HFFc6 (cell line): ENCODE measurements at regions not wholly inside any gene's neighbourhood (a gene's known extent, or its start where the extent isn't known, plus 50 kb on each side); places are given as distances from the start of the nearest gene placed in this dataset.

Source experiments
- DNase-seq: peaks from one replicate; pipeline ENCODE4 v3.0.0-alpha.2; 2018
- H3K27ac Mint-ChIP-seq: 2 replicates; pipeline ENCODE4 v1.8.0; 2020; ENCODE audit warnings: mild to moderate bottlenecking, mixed read lengths
- H3K27me3 Mint-ChIP-seq: 2 replicates; pipeline ENCODE4 v1.8.0; 2021; ENCODE audit warnings: mild to moderate bottlenecking, moderate library complexity, mixed read lengths; ENCODE audit not compliant: insufficient read depth
- H3K36me3 Mint-ChIP-seq: 2 replicates; pipeline ENCODE4 v1.8.0; 2021; ENCODE audit warnings: low read depth, mixed read lengths
- H3K4me1 Mint-ChIP-seq: 2 replicates; pipeline ENCODE4 v1.8.0; 2020; ENCODE audit warnings: low read depth, mixed read lengths
- H3K4me3 Mint-ChIP-seq: 2 replicates; pipeline ENCODE4 v1.8.0; 2020; ENCODE audit warnings: mild to moderate bottlenecking, moderate library complexity, mixed read lengths
- H3K9me3 Mint-ChIP-seq: 2 replicates; pipeline ENCODE4 v1.8.0; 2020; ENCODE audit warnings: mild to moderate bottlenecking, mixed read lengths
- TF ChIP-seq, protein P1 (sequence below): fragments of 200-600 bp; sonication (generic); IDR thresholded peaks from 2 replicates; pipeline ENCODE4 v1.5.0; 2021; ENCODE audit warnings: antibody characterized with exemption, mild to moderate bottlenecking

DNA sequence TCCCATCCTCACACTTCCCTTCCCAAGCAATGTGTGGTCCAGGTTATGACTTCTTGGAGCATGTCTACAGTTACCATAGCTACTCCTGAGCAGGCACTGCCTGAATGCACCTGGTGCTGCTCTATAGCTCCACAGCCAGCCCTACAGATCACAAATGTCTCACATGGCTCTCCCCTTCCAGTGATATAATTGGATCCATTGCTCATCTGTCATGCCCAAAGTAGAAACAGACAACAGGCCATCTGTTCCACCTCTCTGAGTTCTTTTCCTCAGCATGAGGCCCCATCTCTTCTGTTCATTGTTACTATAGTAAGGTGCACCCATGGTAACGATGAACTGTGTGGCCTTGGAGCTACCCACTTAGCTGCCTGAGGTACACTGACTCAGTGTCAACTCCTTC is 320.3 kb upstream of the ZC3H12C start:
- H3K4me3 Mint-ChIP-seq, result no peak overlapping the region
- H3K27ac Mint-ChIP-seq, result no peak overlapping the region
- DNase-seq, result no peak
- no peaks in the 10 kb centered on the region for H3K36me3 Mint-ChIP-seq
- TF ChIP-seq, protein P1, sequence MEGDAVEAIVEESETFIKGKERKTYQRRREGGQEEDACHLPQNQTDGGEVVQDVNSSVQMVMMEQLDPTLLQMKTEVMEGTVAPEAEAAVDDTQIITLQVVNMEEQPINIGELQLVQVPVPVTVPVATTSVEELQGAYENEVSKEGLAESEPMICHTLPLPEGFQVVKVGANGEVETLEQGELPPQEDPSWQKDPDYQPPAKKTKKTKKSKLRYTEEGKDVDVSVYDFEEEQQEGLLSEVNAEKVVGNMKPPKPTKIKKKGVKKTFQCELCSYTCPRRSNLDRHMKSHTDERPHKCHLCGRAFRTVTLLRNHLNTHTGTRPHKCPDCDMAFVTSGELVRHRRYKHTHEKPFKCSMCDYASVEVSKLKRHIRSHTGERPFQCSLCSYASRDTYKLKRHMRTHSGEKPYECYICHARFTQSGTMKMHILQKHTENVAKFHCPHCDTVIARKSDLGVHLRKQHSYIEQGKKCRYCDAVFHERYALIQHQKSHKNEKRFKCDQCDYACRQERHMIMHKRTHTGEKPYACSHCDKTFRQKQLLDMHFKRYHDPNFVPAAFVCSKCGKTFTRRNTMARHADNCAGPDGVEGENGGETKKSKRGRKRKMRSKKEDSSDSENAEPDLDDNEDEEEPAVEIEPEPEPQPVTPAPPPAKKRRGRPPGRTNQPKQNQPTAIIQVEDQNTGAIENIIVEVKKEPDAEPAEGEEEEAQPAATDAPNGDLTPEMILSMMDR, result no peak
- H3K27me3 Mint-ChIP-seq, result no peaks in the 10 kb centered on the region; the same call in 1 of the 2 replicates
- H3K9me3 Mint-ChIP-seq, result peaks cover 2% of the 10 kb centered on the region; the same call in 1 of the 2 replicates
- no peaks in the 10 kb centered on the region for H3K4me1 Mint-ChIP-seq

DNA sequence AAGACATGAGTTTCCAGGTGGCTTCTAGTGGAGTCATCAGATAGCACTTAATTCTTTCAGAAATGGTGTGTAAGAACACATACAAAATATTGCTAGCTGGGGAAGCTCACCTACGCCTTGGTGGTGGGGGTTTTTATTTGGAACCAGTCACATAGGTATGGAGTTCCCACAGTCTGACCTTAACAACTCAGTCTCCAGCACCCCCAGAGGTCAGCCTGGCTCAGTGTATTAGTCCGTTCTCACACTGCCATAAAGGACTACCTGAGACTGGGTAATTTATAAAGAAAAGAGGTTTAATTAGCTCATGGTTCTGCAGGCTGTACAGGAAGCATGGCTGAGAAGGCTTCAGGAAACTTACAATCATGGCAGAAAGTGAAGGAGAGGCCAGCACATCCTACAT is 317.5 kb upstream of the ZC3H12C start:
- TF ChIP-seq, protein P1, result no peak
- H3K27me3 Mint-ChIP-seq, result no peaks in the 10 kb centered on the region; the same call in 1 of the 2 replicates
- no peak overlapping the region for H3K4me3 Mint-ChIP-seq
- no peak overlapping the region for H3K27ac Mint-ChIP-seq
- H3K9me3 Mint-ChIP-seq, result peaks cover 5% of the 10 kb centered on the region; the same call in 1 of the 2 replicates
- H3K4me1 Mint-ChIP-seq, result no peaks in the 10 kb centered on the region
- DNase-seq, result no peak
- no peaks in the 10 kb centered on the region for H3K36me3 Mint-ChIP-seq

- no peaks in the 10 kb centered on the region for H3K36me3 Mint-ChIP-seq
- H3K27me3 Mint-ChIP-seq, result no peaks in the 10 kb centered on the region
- DNase-seq, result no peak
- H3K27ac Mint-ChIP-seq, result no peak overlapping the region
- TF ChIP-seq, protein P1, result no peak
- no peaks in the 10 kb centered on the region; the same call in 1 of the 2 replicates for H3K4me1 Mint-ChIP-seq
- H3K4me3 Mint-ChIP-seq, result no peak overlapping the region
- H3K9me3 Mint-ChIP-seq, result peaks cover 1% of the 10 kb centered on the region; the same call in 1 of the 2 replicates
Measured at GRCh38 chr11:109783014-109783413, 310.2 kb upstream of the ZC3H12C start.

DNA sequence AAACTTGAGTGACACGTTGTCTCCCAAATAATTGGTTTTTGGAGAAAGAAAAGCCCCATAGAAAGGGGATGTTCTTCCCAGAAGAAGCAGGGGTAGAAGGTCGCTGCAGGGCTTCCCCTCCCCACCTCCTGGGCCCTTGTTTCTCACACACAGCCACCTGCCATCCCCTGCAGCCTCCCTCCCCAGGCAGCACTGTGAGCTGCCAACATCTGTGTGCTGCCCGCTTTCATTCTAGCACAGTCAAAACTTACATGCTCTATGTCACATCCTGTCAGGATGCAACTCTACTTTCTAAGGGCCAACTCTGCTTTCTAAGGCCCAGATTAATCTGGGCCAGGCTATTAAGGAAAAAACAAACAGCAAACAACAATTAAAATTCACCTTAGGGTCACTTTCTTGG is 309.4 kb upstream of the ZC3H12C start:
- H3K4me1 Mint-ChIP-seq, result no peaks in the 10 kb centered on the region; the same call in 1 of the 2 replicates
- H3K4me3 Mint-ChIP-seq, result no peak overlapping the region
- no peaks in the 10 kb centered on the region for H3K27me3 Mint-ChIP-seq
- H3K36me3 Mint-ChIP-seq, result no peaks in the 10 kb centered on the region
- H3K27ac Mint-ChIP-seq, result no peak overlapping the region
- no peaks in the 10 kb centered on the region; the same call in 1 of the 2 replicates for H3K9me3 Mint-ChIP-seq
- DNase-seq, result no peak
- TF ChIP-seq, protein P1, result no peak

GRCh38 chr11:109784536-109784935 is 308.7 kb upstream of the ZC3H12C start:
- Mint-ChIP-seq H3K9me3 (peaks cover 4% of the 10 kb centered on the region; the same call in 1 of the 2 replicates), H3K27ac (no peak overlapping the region), H3K4me1 (peaks cover 6% of the 10 kb centered on the region; the same call in 1 of the 2 replicates), H3K27me3 (no peaks in the 10 kb centered on the region), H3K4me3 (no peak overlapping the region), H3K36me3 (no peaks in the 10 kb centered on the region)
- no peak for DNase-seq
- TF ChIP-seq, protein P1, result no peak

DNA sequence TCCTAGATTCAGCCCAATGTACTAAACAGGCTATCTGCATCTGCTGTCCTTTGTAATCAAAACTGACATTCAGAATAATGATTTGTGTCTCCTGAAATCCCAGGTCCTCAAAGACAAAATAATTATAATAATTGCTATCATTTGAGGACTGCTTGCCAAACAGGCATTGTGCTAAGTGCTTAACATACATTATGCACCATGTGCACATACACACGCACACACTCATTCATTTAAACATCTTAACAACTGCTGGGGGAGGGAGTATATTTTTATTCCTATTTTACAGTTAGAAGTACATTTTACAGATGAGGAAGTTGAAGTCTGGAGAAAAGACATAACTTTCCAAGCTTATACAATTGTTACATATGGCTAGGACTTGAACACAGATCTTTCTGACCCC is 308.0 kb upstream of the ZC3H12C start:
- H3K4me3 Mint-ChIP-seq, result no peak overlapping the region
- peaks cover 6% of the 10 kb centered on the region; the same call in 1 of the 2 replicates for H3K4me1 Mint-ChIP-seq
- TF ChIP-seq, protein P1, result no peak
- H3K27me3 Mint-ChIP-seq, result no peaks in the 10 kb centered on the region
- H3K27ac Mint-ChIP-seq, result no peak overlapping the region
- no peaks in the 10 kb centered on the region for H3K36me3 Mint-ChIP-seq
- DNase-seq, result no peak
- H3K9me3 Mint-ChIP-seq, result peaks cover 4% of the 10 kb centered on the region; the same call in 1 of the 2 replicates
